HG03103 (cell line): ENCODE measurements at regions not wholly inside any gene's neighbourhood (a gene's known extent, or its start where the extent isn't known, plus 50 kb on each side); places are given as distances from the start of the nearest gene placed in this dataset.
"Not testable (repeated sequence)": the region's sequence is repeated elsewhere in the genome, so short reads cannot be mapped to it uniquely, and the experiment has no call there.

ENCODE experiments used
- ATAC-seq: cut with Tn5 transposase; IDR thresholded peaks from one replicate; pipeline ENCODE4 v1.9.1; 2021; ENCODE audit warnings: low read depth; ENCODE audit not compliant: unreplicated experiment

DNA sequence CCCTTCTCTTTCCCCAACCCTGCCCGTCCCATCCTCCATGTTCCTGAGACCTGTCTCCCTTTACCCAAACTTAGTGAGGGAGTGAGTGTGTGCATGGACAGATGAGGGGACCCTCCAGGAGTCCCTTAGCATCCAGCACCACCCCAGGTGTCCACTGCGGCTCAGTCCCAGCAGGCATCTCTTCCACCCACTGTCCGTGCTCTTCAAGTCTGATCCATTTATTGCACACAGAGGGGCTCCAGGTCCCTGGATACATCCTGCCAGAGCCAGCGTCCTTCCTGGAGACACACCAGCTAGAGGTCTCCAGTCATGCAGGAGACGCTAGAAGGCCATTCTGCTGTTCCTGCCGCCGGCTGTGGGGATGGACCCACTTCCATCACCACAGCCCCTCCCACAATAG is 239.2 kb downstream of the ADGRD1 start:
- no peak for ATAC-seq

- ATAC-seq, result no peak
Observed at GRCh38 chr12:131194166-131194565, 240.5 kb downstream of the ADGRD1 start.

GRCh38 chr12:131195796-131196195 is 242.1 kb downstream of the ADGRD1 start:
- no peak for ATAC-seq

GRCh38 chr12:131196220-131196619 is 242.5 kb downstream of the ADGRD1 start:
- no peak for ATAC-seq

- no peak for ATAC-seq
Observed at GRCh38 chr12:131197490-131197889, 243.8 kb downstream of the ADGRD1 start.

GRCh38 chr12:131199221-131199620 is 245.5 kb downstream of the ADGRD1 start:
- no peak for ATAC-seq

GRCh38 chr12:131201912-131202311 is 248.2 kb downstream of the ADGRD1 start:
- not testable (repeated sequence) for ATAC-seq

DNA sequence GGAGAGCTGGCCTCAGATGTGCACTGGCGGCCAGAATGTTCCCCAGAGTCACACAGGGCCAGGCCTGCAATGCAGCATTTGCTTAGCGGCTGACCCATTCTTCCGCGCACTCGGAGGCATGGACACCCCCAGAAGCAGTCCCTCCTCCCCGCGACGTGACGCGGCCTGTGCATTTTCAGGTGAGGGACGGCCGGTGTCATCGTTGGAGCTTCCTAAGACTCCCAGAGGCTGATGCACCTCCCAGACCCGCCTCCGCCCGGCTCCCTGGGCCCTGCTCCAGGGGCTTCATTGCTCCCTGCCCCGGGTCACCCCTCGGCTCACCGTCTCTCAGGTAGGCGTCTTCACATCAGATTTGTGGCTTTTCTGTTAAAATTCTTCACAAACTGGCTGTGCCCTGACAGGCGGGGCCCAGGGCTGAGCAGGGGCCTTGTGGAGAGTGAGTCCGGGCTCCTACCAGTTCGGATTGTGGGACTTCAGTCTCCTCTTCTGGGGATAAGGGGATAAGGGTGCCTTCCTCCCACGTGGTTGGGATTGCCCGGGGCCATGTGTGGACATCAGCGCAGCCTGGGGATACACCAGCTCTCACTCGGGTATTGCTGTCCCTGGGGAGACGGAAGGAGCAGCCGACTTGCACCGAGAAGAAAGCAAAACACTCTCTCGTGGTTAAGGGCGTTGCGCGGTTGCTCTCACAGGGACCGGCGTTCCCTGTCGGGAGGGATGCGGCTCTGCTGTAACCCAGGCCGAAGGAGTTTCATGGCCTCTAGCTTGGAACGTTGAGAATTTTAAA is 249.1 kb downstream of the ADGRD1 start:
- ATAC-seq, result no peak

DNA sequence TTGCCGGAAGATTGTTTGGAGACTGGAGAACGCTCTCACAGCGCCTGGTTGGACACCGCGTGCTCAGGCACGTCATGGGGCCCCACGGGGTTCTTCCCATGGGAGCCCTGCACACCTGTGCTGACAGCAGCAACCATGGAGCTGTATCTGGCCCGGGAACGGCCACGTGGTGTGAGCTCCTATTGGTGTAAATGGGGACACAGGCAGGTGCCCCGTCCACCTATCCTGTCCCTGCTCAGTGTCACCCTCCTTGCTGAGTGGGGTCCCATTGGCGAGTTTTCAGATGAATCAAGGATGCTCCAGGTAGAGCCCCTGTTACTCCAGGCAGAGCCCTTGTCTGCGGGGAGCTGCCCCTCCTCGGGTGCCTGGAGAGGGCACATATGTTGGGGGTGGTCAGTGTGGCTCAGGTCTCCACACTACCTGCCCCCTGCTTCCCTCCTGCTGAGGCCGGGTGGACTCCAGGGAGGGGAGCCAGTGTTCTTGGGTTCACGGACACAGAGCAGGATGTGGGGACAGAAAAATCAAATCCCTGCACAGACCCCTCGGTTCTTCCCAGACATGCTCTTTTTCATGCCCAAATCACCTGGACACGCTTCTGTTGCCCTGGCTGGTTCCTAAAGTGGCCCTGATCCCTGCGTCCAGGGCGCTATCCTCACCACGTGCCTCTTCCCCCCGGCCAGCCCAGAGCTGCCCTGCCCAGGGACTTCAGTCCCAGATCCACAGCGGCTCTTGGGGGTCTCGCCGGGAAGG is 250.1 kb downstream of the ADGRD1 start:
- ATAC-seq, result no peak

DNA sequence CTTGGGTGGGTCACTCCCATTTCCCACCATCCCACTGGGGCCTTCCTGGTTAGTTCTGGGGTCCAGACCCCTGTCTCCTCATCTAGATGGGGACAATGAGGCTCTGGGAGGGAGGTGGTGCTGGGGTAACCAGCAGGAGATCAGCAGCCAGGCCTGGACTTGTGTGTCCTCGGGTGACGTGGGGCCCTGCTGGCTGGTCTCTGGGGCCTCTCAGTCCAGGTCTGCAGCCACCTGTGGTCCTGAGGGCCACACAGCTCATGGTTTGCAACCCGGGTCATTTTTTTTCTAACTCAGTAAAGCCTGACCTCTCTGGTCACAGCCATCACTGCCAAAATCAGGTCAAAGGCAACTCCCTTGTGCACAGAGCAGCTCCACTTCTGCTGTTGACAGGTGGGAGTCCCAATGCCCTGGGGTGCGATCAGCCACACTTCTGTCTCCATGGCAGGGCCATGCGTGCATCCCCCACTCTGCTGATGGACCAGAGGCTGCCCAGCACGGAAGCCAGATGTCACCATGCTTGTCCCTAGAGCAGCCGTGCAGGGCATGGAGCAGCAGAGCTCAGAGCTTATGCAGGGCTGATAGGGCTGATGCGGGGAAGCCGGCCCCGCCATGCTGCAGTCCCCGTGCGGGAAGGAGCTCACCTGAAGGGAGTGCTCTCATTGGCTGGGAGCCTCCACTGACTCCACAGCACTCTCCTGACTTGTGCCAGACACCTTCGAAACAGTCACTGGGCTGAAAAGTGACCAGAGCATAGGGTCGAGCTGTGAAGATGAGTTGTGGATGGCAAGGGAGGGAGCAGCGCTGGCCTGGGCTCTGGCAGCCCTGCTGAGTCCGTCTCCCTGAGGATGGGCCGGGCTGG is 250.9 kb downstream of the ADGRD1 start:
- ATAC-seq, result no peak

- ATAC-seq, result not testable (repeated sequence)
Observed at GRCh38 chr12:131205275-131205933, 251.7 kb downstream of the ADGRD1 start.

DNA sequence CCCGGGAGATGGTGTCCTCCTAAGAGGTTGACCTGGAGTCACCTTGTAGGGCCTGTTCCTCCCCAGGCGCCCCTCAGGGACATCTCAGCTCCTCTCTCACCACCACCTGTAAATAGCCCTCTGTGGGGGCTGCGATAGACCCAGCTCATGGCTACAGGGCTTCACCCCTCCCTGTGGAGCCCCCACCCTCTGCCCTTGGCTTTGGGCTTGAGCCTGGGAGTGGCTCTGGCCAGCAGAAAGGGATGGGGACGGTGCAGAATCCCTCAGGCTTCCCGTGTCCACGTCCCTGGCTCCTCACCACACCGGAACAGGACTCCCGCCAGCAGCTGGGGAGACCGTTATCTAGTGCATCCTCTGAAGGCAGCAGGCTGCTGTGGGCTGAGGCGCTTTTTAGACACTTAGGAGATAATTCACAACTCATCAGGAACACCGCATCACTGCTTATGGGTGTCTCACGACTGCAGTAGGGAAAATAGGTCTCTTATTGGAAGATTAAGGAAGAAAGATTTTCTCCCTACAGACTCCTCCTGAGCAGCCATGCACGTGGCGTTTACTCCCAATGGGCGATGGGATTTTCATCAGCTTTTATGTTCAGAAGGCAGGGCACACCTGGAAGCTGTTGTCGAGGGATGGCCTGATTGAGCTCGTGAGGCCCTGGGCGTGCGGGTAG is 253.1 kb downstream of the ADGRD1 start:
- not testable (repeated sequence) for ATAC-seq

DNA sequence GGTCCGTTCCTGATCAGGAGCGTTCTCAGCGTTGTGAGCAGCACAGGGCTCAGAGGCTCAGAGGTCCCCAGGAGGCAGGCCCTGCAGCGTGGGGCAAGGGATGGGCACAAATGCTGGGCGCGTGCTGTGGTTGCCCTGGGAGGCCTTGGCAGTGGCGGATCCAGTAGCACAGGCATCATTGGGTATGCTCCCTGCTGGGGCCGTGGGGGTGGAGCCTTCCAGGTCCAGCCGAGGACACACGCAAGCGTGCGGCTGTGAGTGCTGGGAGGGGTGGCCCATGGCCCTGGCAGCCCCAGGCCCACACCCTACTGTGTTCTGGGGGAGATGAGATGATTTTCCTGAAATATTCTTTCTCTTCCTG is 253.6 kb downstream of the ADGRD1 start:
- ATAC-seq, result not testable (repeated sequence)

GRCh38 chr12:131207841-131208240 is 254.1 kb downstream of the ADGRD1 start:
- ATAC-seq, result not testable (repeated sequence)

GRCh38 chr12:131208425-131208824 is 254.7 kb downstream of the ADGRD1 start:
- ATAC-seq, result no peak

- no peak for ATAC-seq
Observed at GRCh38 chr12:131209082-131210070, 255.7 kb downstream of the ADGRD1 start.

- no peak for ATAC-seq
Observed at GRCh38 chr12:131210506-131211339, 257.0 kb downstream of the ADGRD1 start.
